HG03103 (cell line): ENCODE measurements at regions not wholly inside any gene's neighbourhood (a gene's known extent, or its start where the extent isn't known, plus 50 kb on each side); places are given as distances from the start of the nearest gene placed in this dataset.

Experiments
- ATAC-seq: cut with Tn5 transposase; IDR thresholded peaks from one replicate; pipeline ENCODE4 v1.9.1; 2021; ENCODE audit warnings: low read depth; ENCODE audit not compliant: unreplicated experiment

DNA sequence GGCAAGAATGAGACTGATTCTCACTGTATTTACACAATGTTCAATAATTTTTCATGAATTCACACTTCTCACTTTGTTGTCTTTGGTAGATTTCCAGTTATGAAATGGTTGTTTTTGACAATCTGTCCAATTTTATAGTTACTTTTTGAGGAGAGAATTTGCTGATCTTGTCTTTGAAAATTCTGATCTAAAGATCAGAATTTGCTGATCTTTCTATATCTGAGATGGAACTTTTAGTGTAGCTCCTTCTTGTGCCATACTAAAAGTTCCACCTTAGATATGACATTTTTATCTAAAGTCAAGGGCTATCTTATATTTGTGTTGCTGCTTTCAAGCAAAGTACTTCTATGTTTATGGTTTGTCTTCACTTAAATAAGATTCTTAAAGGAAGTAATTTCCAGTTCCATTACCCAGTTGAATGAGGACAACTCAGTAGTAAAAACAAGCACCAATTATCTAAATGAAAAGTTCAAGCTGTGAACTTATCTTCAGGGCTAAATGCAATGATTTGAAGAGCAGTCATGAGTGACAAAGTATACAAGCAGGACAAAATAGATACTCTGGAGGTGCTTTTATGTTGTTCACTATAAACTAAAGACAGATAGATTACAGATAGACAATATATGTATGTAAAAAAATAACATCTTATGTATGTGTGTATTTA is 76.4 kb upstream of the FOXG1 start:
- ATAC-seq: no peak

DNA sequence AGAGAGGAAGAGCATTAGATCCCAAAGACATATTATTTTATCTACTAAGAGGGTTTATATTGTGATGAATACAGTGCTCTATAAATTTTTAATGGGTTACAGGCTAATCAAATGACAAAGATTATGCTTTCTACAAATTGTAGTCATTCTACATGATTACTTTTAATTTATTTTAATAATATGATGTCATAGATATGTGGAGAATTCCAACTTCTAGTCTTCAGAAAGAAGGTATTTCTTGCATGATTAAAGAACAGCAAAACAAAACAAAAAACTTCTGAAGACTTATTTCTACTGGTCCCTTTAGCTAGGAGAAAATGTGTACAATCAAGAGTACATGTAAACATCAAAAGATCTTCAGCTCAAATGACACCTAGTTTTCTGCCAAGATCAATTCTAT is 71.5 kb upstream of the FOXG1 start:
- ATAC-seq: no peak

DNA sequence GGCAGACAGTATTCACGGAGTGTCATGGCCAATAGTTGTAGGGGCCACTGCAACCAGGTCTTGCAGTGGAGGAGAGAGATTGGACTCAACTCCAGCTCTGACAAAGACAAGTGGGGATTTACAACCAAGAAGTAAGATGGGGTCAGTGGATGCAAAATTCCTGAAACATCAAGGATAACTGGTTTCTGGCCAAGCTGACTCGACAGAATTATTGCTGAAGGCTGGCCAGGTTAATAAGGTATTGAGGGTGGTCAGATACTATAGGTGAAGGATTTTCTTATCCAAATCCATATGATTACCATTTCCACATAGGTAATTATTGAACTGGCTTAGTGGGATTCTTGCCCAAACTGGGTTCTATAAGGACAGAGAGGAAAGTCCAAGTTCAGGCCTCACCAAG is 64.9 kb upstream of the FOXG1 start:
- no peak for ATAC-seq

DNA sequence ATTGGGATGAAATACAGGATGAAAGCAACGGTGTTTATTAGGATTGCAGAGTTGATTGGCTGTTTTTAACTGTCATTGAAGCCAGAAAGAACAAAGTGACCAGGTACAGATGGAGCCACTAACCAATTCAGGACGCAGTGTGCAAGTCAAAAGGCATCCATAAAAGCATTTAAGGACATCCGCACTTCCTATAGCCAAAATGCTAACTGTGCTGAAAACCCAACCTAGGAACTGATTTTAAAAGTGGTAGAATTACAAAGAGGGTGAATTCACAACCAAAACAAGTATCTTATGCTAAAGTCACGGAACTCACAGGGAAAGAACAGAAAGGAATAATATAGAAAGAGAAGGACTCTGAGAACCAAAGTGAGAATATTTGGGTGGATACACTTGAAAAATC is 63.1 kb upstream of the FOXG1 start:
- no peak for ATAC-seq

DNA sequence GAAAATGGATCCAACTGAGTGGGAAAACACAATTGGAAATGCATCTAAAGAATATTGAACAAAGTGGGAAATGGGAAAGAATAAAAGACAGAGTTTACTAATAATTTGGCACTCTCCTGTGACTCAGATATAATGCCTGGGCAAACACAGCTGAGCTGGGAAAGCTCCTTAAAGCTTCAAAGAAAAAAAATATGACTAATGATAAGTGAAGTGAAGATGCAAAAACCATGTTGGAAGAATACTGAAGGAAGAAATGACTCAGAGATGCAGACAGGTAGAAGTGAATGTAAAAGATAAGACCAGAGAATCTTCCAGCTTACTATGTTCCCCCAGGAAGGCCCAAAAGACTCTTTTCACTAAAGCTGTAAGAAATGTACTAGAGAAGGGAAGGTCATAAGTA is 62.4 kb upstream of the FOXG1 start:
- no peak for ATAC-seq

DNA sequence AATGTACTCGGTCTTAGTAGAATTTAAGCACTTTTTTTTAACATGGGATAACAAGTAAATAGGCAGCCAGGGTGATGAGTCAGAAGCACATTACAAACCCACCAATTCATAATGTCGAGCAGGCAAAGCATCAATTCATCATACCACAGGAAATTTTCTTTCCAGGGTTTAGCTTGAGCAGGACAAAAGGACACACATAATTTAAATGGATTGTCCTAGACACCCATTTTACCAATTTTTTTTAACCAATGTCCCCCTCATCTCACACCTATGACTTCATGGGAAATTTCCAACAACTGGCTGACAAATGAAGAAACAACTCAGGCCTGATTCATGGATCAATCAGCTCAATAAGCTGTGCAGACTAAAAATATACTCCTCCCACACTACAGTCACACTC is 58.8 kb upstream of the FOXG1 start:
- no peak for ATAC-seq

DNA sequence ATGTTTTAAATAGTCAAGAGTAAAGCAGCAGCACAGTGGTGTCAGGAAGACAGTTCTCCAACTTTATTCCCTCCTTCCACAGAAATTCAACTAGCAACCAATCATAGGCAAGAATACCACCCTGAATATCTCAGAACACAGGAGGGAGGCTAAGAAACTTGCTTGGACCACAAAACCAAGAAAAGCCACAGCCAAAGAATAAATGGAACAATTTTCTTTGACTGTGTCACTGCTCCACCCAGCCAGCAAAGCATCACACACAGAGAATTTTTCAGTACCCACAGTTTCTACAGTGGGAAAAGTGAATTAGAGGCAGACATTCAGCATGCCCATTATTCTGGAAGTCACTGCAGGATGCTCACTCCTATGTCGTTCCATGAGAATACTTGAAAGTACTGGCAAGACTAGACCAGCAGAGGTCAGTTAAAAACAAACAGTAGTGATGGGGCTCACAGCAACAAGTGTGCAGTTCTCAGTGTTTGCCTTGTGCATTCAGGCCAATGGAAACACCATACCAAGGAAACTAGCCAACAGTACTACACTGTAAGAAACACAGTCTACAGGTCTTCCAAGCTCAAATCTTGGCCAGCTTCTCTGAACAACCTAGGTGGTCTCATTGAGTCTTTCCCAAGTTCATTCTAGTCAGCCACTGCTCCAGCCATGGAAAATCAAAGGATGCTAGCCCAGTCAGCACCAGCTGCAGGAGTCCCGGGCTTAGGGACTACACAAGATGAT is 56.8 kb upstream of the FOXG1 start:
- no peak for ATAC-seq
